ENCODE measurements at regions not wholly inside any gene's neighbourhood (a gene's known extent, or its start where the extent isn't known, plus 50 kb on each side); places are given as distances from the start of the nearest gene placed in this dataset.

DNA sequence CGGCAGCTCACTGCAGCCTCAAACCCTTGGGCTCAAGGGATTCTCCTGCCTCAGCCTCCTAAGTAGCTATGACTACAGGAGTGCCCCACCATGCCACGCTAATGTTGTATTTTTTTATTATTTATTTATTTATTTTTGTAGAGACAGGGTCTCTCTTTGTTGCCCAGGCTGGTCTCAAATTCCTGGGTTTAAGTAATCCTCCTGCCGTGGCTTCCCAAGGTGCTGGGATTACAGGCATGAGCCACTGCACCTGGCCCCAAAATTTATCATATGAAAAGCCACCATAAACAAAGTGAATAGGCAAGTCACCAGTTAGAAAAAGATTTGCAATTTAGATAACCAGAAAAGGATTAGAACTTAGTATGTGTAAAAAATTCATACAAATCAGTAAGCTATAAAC lies 138.6 kb upstream of the NCK2 start:
- Histone ChIP-seq H3K36me3 (no peaks in the 10 kb centered on the region), H3K4me3 (no peak overlapping the region), H3K27ac (no peak overlapping the region), H3K4me1 (replicated peaks) (no peaks in the 10 kb centered on the region), H3K27me3 (replicated peaks; ENCODE audit: insufficient read depth) (no peaks in the 10 kb centered on the region), H3K9me3 (no peaks in the 10 kb centered on the region)
- WGBS, result 92% methylated on average over 3 of the region's 3 CpGs
- DNase-seq (ENCODE audit: low spot score), result no peak
- no peak for TF ChIP-seq POLR2A (IDR thresholded peaks at IDR 0.05)
- TF ChIP-seq CTCF (IDR thresholded peaks at IDR 0.05), result no peak
- no peak for TF ChIP-seq POLR2AphosphoS5 (IDR thresholded peaks at IDR 0.05)
- intact Hi-C loops (cut with DNase I), result no loop called here

DNA sequence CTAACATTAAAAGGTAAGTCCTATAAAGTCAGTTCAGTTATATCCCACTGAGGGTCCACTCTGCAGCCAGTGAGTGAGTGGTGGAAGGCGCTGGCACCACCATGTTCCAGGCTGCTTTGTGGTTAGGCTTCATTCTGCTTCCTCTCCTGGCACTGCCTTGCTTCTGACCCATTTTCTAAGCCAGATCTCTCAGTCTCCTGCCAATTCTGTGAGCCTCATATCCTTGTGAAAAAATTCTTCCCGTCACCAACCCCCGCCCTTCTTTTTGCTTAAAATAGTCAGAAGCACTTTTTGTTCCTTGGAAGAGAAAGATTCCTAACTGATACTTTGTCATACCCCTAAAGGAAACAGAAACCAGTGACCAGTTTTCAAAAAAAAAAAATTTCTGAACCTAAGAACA lies 139.8 kb upstream of the NCK2 start:
- intact Hi-C loops (cut with DNase I), result no loop called here
- Histone ChIP-seq H3K27me3 (replicated peaks; ENCODE audit: insufficient read depth) (no peaks in the 10 kb centered on the region), H3K36me3 (no peaks in the 10 kb centered on the region), H3K27ac (peak overlapping the region in 1 of 2 donors; percentile 10), H3K4me3 (no peak overlapping the region), H3K4me1 (replicated peaks) (no peaks in the 10 kb centered on the region), H3K9me3 (no peaks in the 10 kb centered on the region)
- peak; percentile 17 for DNase-seq (ENCODE audit: low spot score)
- 22% methylated on average over 3 of the region's 3 CpGs for WGBS
- TF ChIP-seq CTCF (IDR thresholded peaks at IDR 0.05) (no peak), POLR2A (IDR thresholded peaks at IDR 0.05) (no peak), POLR2AphosphoS5 (IDR thresholded peaks at IDR 0.05) (peak; percentile 40)

- no peaks in the 10 kb centered on the region for H3K9me3 ChIP-seq
- no peaks in the 10 kb centered on the region for H3K27me3 ChIP-seq (replicated peaks; ENCODE audit: insufficient read depth)
- TF ChIP-seq POLR2AphosphoS5 (IDR thresholded peaks at IDR 0.05) (no peak), CTCF (IDR thresholded peaks at IDR 0.05) (no peak), POLR2A (IDR thresholded peaks at IDR 0.05) (no peak)
- no peak overlapping the region for H3K27ac ChIP-seq
- H3K4me1 ChIP-seq (replicated peaks), result no peaks in the 10 kb centered on the region
- 84% methylated on average over 8 of the region's 8 CpGs for WGBS
- no peaks in the 10 kb centered on the region for H3K36me3 ChIP-seq
- intact Hi-C loops (cut with DNase I), result no loop called here
- H3K4me3 ChIP-seq, result no peak overlapping the region
- DNase-seq (ENCODE audit: low spot score), result no peak
Observed at GRCh38 chr2:105600949-105601794, 143.5 kb upstream of the NCK2 start.

DNA sequence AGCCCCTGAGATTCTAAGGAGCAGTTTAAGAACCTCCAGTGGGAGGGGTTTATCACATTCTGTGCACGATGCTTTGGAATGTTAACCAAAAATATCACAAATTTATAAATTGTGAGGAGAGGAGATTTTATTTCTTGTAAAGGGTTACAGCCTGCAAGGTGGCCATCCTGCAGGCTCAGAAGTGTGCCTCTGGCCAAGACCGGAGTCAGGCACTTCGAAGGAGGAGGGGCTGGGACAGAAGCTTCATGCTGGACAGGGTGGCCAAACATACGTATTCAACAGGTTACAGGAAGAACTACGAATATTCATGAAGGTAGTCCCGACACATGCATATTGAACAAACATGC lies 144.1 kb upstream of the NCK2 start:
- no peak overlapping the region for H3K4me3 ChIP-seq
- H3K4me1 ChIP-seq (replicated peaks), result no peaks in the 10 kb centered on the region
- intact Hi-C loops (cut with DNase I), result no loop called here
- 74% methylated on average over 6 of the region's 6 CpGs for WGBS
- no peaks in the 10 kb centered on the region for H3K36me3 ChIP-seq
- no peak overlapping the region for H3K27ac ChIP-seq
- no peaks in the 10 kb centered on the region for H3K27me3 ChIP-seq (replicated peaks; ENCODE audit: insufficient read depth)
- DNase-seq (ENCODE audit: low spot score), result no peak
- TF ChIP-seq CTCF (IDR thresholded peaks at IDR 0.05) (no peak), POLR2A (IDR thresholded peaks at IDR 0.05) (no peak), POLR2AphosphoS5 (IDR thresholded peaks at IDR 0.05) (no peak)
- H3K9me3 ChIP-seq, result no peaks in the 10 kb centered on the region

GRCh38 chr2:105600037-105600442 lies 144.7 kb upstream of the NCK2 start:
- Histone ChIP-seq H3K4me3 (no peak overlapping the region), H3K27me3 (replicated peaks; ENCODE audit: insufficient read depth) (no peaks in the 10 kb centered on the region), H3K9me3 (no peaks in the 10 kb centered on the region), H3K27ac (no peak overlapping the region), H3K4me1 (replicated peaks) (no peaks in the 10 kb centered on the region), H3K36me3 (no peaks in the 10 kb centered on the region)
- no peak for TF ChIP-seq CTCF (IDR thresholded peaks at IDR 0.05)
- TF ChIP-seq POLR2AphosphoS5 (IDR thresholded peaks at IDR 0.05), result no peak
- TF ChIP-seq POLR2A (IDR thresholded peaks at IDR 0.05), result no peak
- 90% methylated on average over 9 of the region's 9 CpGs for WGBS
- intact Hi-C loops (cut with DNase I), result no loop called here
- DNase-seq (ENCODE audit: low spot score), result no peak
